ENCODE measurements at regions not wholly inside any gene's neighbourhood (a gene's known extent, or its start where the extent isn't known, plus 50 kb on each side); places are given as distances from the start of the nearest gene placed in this dataset.

DNA sequence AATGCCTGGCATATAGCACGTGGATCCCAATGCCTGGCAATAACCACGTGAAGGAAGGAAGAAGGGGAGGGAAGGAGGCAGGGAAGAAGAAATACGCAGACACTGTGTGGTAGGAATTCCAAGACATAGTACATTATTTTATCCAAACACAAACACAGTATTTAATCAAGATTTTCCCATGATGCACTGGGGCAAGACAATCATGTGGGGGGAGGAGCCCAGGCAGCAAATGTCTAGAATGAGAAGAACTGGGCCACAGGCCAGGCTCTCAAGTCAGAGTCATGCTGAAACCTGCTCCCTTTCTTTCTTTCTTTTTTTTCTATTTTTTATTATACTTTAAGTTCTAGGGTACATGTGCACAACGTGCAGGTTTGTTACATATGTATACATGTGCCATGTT, 717.9 kb downstream of the UQCRFS1 start:
- no peak for DNase-seq

DNA sequence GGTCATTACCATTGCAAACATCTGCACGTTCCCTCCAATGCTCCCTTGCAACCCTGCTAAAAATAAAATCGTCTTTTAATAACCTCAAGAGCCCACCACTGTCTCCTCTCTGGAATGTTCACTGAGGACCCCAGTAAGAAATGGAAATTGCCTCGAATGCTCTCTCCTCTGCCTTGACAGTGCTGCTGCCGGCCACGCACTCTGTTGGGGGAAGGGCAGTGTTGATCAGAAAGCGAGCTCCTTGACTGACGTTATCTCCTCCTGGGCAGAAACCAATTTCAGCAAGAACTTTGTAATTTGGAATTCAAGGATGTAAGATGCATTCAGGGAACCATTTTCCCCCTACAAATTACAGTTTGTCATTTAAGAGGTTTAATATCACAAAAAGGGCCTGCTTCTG, 718.5 kb downstream of the UQCRFS1 start:
- no peak for DNase-seq

DNA sequence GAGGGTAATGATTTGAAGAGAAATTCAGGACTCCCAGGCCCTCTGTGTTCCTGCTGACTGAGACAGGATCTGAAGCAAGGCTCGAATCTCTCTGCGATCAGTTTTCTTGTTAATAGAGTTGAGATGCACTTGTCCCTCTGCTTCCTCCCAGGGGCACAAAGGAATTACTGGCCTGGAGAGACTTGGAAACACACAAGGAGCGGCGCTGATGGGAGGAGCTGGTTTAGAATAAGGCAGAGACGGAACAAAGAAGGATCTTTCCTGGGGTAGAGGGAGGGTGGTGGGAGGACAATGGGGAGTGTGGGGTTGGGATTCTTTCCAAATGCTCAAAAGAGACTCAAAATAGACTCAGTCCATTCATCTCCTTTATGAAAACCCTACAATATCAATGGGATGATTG, 719.1 kb downstream of the UQCRFS1 start:
- no peak for DNase-seq

DNA sequence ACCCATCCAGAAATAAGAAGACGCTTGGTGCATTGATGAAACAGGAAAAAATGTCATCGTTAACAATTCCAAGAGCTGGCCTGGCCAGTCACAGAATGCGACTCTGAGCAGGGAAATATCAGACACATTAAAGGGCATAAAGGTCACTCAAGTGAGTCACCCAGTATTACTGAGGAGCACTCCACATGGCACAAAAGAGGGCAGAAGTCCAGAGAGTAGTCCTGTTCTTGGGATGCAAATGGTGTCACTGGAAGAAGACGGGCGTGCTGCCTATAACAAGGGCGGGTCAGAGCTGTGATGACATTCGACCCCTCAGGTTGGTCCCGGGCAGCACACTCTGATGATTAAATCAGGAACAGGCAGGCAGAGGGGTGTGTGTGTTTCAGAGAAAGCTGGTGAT, 720.3 kb downstream of the UQCRFS1 start:
- no peak for DNase-seq

DNA sequence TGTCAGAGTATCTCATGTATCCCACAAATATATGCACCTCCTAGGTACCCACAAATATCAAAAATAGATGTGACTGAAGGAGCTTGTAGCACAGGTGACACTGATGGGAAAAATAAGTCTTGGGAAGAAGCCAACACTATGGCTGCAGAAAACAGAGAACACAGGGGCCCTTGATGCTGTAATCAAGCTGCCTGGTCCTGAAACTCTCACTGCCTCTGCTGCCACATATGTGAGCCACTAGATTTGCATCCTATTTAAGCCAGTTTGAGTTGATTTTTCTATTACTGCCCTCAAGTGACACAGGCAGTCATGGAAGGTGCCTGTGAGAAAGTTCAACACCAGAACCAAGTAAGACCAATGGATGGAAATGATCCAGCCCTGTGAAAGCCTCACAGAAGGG, 720.8 kb downstream of the UQCRFS1 start:
- no peak for DNase-seq

DNA sequence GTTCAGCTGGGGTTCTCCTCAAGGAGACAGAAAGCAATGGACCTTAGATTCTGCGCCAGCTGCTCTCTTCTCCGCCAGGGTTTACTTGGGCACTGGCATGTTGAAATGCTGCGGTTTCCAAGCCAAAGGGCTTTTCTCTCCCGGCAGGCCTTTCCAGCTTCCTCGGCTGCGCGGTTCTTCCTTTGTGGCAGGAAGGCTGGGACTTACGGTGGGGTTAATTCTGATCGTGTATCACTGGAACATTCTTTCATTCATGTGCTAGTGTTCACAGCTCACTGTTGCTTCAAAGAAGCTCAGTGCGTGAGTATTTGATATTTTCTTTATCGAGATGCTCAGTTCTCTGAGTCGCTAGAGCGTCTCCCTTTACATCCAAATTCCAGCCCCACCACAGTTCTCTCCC, 723.2 kb downstream of the UQCRFS1 start:
- no peak for DNase-seq

DNA sequence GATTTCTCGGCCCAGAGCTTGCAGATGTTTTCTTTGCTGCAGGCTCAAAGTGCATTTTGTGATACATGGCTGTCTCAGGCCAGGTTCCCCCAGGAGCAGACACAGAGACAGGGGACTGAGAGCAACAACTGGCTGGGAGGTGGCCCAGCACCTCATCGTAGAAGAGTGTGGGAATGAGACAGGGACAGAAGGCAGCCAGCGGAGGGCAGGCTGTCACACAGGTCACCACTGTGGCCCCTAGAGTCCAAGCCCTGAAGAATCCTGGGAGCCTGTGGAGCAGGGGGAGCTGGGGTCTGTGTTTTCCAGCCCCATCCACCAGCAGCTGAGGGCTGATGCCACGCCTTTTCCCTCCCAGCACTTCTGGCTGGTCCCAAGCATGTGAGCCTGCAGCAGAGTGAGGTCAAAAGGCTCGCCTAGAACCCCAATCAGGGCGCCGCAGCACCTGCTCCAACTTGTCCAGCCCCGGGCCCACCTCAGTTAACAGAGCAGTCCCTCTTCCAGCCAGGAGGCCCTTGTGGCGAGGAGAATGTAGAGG, 723.8 kb downstream of the UQCRFS1 start:
- DNase-seq, result no peak

DNA sequence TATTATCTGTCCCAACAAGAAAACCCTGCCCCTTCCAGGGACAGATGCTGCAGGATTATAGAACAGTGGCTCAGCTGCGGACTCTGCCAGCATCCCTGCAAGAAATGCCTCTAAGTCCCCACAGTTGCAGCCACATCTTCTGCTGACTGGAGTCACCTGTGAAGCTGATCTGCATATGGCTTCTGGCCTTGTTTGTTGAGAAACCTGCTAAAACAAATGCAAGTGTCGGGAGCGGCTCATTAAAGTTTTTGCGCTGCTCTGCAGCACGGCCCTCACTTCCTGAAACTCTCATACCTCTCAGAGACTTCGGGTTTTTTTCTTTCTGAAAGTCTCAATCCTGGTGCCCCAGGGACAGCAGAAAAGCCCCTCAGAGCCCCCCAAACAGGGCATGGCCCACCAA, 725.0 kb downstream of the UQCRFS1 start:
- DNase-seq, result no peak

DNA sequence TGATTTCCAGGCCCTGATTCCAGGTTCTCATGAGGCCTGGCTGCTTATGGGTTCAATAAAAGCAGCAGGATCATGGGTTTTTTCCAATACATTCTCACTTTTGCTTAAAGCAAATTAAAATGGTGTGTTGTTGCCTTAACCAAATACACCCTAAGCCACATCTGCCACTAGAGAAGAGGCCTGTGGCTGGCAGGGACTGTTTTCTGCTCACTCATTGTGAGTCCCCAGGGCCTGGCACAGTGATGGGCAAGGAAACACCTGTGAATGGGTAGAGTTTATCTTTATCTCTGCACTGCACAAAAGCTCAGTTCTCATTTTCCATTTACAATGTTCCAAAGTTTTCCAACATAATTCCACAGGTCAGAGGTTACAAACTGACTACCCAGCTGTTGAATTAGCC, 726.0 kb downstream of the UQCRFS1 start:
- no peak for DNase-seq

DNA sequence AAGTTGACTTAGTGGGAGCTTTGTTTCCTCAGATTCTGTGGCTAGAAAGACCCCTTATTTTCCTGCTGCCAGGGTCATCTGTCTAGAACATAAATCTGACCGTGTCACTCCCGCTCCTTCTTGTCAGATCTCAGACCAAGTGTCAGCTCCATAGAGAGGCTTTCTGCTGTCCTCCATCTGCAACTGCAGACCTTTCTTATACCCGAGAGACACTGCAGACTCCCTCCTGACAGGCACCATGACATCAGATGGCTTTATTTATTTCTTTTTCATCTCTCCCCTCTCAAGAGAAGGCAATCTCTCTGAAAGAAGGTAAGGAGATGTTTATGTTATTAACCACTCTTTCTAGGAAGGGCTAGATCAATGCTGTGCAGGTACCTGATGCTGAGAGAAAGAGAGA, 726.5 kb downstream of the UQCRFS1 start:
- no peak for DNase-seq

DNA sequence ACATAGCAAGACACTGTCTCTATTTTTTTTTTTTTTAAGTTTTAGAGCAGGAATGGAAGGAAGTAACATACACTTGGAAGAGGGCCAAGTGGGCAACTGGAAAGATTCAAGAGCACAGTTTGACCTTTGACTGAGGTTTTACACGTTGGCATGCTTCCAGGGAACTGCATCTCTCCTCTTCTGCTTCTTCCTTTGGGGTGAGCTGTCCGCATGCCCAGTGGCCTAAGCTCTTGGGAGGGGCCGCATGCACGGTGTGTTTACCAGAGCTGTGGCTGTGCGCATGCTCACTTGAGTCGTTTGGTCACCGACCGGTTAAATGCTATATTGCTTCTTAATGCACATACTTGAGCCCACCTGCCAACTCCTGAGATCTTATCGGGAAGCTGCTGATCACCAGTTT, 727.7 kb downstream of the UQCRFS1 start:
- no peak for DNase-seq

DNA sequence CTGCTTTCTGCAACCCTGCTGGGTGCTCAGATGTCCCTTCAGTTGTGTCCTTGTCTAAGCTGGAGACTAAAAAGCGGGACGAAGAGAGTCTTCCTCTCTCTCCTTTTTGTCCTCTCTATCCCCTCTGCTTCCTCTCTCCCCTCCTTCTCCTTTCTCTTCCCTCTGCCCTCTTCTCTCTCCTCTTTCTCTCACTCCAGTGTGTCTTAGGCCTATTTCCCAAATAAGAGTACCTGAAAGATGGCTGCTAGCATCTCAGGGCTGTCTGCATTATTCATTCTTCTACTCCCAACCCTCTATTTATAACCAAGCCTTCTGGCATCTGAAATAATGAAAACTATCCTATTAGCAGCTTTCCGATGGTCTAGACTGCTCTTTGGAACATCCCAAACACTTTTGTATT, 729.8 kb downstream of the UQCRFS1 start:
- DNase-seq, result no peak

DNA sequence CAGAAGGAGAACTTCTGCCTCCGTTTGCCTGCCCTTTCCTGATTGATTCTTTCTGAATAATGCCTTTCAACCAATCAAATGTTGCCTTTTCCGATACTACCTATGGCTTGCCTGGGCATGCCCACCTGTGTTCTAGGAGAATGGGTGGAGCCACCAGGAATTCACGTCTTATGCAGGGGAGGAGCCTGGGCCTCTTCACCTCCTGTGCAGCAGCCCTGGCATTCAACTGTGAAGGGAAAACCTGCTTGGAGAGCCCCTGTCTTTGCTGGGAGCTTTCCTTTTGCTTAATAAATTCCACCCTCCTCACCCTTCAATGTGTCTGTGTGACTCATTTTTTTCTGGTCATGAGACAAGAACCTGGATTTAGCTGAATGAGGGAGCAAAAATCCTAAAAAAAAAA, 730.7 kb downstream of the UQCRFS1 start:
- DNase-seq, result peak; percentile 6

DNA sequence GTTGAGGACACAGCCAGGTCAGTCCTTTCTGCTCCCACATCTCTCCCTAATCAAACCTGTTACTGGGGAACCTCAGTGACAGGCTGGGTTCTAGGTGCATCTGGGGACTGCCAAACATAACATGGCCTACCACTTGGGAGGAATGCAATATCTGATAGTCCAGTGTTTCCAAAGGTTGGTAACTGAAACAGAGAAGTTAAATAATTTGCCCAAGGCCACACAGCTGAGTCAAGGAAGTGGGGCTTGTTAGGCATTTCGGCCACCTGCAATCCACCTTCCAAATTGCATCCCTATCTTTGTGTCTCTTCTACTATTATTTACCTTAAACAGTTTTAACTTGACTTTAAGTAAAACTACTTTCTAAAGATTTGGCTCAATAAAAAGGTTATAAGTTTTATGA, 731.3 kb downstream of the UQCRFS1 start:
- DNase-seq, result no peak

DNA sequence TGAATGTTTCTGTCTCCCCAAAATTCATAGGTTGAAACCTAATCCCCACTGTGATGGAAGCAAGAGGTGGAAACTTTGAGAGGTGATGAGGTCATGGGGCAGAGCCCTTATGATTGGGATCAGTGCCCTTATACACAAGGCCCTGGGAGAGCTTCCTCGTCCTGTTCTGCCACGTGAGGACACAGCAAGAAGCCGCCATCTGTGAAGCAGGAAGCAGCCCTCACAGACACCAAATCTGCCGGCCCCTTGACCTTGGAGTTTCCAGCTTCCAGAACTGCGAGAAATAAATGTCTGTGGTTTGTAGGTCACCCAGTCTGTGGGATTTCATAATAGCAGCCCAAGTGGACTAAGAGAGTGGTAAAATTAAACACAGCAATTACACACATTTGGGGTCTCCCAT, 737.4 kb downstream of the UQCRFS1 start:
- DNase-seq, result no peak

DNA sequence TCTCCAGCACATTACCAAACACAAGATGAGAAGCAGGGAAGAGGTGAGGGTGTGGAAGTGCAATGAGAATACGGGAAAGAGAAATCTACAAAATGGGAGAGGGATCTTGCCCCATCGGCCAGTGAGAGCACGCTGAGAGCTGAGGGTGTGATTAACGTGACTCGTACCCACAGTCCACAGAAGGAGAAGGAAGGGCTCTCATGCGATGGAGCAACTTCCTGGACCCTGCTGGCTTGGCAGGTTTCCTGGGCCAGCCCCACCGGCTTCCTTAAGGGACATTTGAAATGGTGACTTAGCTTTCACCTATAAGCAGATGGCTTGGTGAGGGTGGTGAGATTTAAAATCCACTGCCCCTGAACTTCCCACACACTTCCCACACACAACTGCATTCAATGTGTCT, 740.1 kb downstream of the UQCRFS1 start:
- no peak for DNase-seq

DNA sequence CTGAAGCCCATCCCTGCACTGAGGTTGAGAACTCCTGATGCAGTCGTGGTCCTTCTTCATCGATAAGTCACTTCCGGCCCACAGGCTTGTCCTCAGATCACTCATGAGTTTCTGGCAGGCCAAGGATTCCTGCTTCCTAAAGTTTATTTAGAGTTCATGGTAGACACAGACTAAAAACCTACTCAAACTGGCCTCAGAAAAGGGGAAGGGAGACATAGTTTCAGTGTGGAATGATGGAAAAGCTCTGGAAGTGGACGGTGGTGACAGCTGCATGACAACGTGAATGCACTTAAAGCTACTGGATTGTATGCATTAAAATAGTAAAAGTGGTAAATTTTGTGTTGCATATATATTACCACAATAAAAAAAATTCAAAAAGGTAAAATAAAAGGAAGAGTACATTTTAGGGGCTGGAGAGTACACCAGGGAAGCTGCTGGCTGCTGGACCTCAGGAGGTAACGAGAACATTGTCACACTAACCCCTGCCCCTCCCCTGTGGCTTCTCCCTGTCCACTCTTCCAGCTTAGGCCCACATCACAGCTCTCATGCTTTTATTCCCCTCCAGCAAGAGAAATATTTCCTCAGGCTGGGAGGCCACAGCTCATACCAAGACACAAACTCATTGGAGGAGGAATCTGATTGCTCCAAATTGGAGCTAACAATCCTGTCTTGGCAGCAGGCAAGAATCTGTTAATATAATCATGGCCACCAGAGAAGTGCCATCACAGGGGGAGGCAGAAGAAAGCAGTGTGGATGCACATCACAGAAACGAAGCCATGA, 741.0 kb downstream of the UQCRFS1 start:
- DNase-seq, result no peak

DNA sequence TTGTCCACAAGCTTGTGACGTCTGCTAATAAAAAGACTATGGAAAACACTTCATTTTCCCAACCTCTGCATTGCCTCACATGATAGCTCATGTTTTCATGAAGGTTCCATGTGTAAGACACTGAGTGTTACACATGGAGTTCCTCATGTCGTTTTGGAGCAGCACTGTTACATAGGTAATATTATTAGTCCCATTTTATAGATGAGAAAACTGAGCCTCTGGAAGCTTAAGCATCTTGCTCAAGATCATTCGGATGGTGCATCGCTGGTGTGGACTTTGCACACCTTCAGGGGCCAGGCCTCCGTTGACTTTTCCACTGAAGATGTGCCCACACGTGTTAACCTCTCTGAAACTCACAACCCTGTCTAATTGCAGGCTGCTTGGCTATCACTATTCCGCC, 743.4 kb downstream of the UQCRFS1 start:
- no peak for DNase-seq

DNA sequence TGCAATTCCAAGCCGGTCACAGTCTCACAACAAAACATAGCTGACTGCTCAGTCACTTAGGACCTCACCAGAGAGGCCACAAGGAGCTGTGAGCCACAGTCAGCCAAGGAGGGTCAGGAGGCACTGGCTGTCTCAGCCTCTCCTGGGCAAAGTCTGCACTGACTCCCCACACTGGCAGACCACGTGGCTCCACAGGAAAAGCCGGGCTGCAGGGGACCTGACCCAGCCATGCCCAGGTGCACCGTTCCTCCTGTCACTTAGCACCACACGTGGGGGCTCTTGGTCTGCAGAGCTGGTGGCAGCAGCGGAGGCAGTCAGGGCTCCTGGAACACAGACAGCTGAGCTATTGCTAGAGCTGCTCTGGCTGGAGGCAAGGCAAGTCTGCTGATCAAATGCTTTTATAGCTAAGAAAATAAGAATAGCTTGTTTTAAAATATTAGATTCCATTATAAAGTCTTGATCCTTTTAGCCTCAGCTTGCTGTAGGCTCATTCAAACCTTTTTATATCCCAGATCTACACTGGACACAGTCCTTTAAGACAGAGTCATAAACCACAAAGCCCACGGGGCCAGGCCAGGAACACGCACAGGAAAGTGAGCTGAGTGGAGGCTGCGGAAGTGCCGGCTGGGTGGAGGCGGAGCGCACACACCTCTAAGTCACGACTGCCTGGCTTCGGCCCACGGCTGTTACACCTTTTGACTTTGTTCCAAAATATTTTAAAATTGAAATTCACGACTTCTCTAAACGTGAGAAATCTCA, 744.1 kb downstream of the UQCRFS1 start:
- DNase-seq, result peak; percentile 26

DNA sequence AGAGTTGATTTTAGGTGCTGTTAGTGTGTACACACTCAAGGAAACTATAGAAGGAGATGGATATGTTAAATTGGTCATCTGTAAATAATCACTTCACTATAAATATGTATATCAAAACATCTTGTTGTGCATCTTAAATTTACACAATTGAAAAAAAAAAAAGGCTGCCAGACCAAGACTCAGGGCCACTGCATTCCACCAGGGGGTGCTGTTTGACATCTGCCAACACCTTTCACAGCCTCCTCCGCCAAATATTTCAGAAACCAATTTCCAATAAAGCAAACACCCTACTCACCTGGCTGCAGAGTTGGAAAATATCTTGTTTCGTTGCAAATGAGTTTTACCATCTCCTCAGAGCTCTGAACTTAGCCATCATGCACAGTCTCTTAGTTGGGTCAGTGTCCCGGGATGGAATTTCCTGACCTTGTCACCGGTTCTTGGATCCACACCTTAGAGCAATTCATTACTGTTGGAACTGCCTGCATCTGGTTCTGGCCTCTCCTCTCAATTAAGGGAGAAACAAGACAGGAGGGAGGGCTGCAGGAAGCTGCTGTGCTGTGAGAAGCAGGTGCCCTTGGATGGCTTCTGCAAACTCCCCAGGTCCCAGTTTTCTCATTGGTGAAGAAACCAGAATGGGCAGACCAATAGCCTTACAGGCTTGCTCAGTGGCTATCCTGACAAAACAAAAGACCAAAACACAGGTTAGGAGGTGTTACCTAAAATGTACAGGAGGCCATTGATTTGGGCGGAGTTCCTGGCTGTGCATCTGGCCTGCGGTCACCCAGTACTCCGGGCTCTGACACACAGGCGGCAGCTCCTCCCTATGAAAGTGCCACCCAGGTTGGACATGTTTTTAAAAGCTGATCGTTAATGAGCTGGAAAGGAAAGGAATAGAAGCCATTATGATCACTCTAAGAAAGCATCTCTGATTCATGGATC, 746.6 kb downstream of the UQCRFS1 start:
- peak; percentile 72 for DNase-seq

DNA sequence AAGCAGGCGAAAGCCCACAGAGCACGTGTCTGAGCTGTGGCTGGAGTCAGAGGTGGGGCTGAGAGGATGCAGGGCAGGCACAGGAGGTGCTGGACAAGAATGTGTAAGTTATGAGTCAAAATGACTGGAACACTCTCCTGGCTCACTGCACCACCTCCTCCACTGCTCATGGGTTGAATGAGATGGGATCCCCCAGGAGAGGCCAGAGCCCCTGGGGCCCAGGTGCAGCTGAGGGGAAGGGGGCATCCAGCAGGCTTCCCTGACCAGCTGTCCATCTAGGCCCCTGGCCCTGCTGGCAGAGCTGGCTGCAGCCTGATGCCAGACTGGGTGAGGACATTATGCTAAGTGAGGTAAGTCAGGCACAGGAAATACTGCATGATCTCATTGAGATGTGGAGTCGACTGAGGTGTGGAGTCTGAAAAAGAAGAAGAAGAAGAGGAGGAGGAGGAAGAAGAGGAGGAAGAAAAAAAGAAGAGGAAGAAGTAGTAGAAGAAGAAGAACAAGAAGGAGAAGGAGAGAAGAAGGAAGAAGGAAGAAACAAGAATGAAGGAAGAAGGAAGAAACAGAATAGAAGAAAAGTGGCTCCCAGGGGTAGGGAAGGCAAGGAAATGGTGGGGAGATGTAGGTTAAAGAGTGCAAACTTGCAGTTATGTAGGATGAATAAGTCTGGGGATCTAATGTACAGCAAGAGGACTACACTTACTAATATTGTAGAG, 747.4 kb downstream of the UQCRFS1 start:
- no peak for DNase-seq

DNA sequence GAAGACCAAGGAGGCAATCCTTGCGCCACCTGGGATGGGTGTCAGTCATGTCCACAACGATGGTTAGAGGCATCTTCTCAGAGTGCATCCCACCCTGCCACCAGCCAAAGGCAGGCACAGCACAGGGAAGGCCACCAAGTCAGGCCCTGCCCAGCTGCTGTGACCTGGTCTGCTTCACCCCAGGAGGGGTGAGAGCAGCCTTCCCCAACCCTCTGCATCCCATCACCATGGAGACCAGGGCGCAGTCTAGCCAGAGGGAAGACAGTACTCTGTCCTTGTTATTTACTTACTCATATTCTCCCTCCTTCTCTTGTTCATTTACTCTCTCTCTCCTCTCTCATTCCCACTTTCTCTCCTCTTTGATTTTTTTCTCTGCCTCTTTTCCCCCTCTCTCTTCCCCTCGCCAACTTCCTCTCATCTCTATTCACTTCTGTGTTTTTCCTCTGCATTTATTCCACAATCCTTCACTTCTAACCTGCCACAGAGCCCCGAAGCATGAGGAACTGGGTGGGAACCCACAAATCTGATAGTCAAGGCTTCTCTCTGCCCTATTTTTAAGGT, 749.4 kb downstream of the UQCRFS1 start:
- DNase-seq, result no peak

All from NCI-H1105 treated with DMSO at 0.1 percent for 48 hours (cell line).